Effector memory CD8-positive, alpha-beta T cell (primary cell): ENCODE measurements at regions not wholly inside any gene's neighbourhood (a gene's known extent, or its start where the extent isn't known, plus 50 kb on each side); places are given as distances from the start of the nearest gene placed in this dataset.
"Not testable (repeated sequence)": the region's sequence is repeated elsewhere in the genome, so short reads cannot be mapped to it uniquely, and the experiment has no call there.

Experiments
- ATAC-seq: fragments of 150-1000 bp; cut with Tn5 transposase; replicated peaks from 2 replicates; pipeline ENCODE4 v1.10.0; 2021; ENCODE audit warnings: mild to moderate bottlenecking, moderate library complexity
- DNase-seq, 3 experiments: peaks; one replicate each; pipeline ENCODE4 v3.0.0; 2021
- H3K27ac Mint-ChIP-seq, 2 donors: one replicate each; pipeline ENCODE4 v1.8.0; 2022; ENCODE audit warnings: mild to moderate bottlenecking in 2 of 2, mixed read lengths in 2 of 2, moderate library complexity in 2 of 2
- H3K27me3 Mint-ChIP-seq, 2 donors: one replicate each; pipeline ENCODE4 v1.8.0; 2022; ENCODE audit warnings: mixed read lengths in 2 of 2
- H3K36me3 Mint-ChIP-seq: one replicate; pipeline ENCODE4 v1.8.0; 2022; ENCODE audit warnings: mild to moderate bottlenecking, moderate library complexity, mixed read lengths; ENCODE audit not compliant: insufficient read depth
- H3K4me1 Mint-ChIP-seq, 2 donors: one replicate each; pipeline ENCODE4 v1.8.0; 2022; ENCODE audit warnings: low read depth in 2 of 2, mixed read lengths in 2 of 2
- H3K4me3 Mint-ChIP-seq, 2 donors: one replicate each; pipeline ENCODE4 v1.8.0; 2022; ENCODE audit warnings: mild to moderate bottlenecking in 2 of 2, mixed read lengths in 2 of 2, moderate library complexity in 2 of 2
- H3K9me3 Mint-ChIP-seq, 2 donors: one replicate each; pipeline ENCODE4 v1.8.0; 2022; ENCODE audit warnings: mixed read lengths in 2 of 2

DNA sequence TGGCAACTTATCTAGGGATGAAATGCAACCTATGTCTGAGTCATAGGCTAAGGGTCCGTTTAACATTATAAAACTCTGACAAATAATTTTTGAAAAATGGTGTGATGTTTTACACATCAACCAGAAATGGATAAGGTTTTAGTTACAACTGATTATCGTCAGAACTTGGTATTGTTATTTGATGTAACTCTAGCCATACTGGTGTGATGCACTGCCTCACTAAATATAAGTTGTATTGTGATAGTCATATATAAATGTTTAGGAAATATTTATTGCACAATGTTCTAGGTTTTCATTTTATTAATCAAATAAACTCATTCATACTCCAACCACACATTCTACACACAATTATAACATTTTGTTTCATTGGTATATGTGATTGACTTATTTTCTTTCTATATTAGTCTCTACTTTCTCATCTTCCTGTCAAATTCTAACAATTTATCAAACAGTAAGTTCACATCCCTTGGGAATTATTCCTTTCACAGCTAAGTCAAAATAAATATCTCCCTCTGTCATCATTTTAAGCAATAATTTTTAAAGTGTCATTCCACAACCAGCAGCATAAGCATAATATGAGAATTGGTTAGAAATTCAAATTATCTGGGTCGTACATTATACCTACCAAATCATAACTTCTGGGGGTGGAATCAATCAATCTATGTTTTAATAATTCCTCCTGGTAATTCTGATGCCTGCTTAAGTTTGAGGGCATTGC, 873.9 kb downstream of the SLITRK1 start:
- H3K4me1 Mint-ChIP-seq: no peaks in the 10 kb centered on the region
- peaks cover 7 to 8% of the 10 kb centered on the region in 2 donors for H3K9me3 Mint-ChIP-seq
- ATAC-seq (no peak), DNase-seq (no peak)
- H3K27ac Mint-ChIP-seq: no peak overlapping the region
- H3K27me3 Mint-ChIP-seq: no peaks in the 10 kb centered on the region
- no peaks in the 10 kb centered on the region for H3K36me3 Mint-ChIP-seq
- no peak overlapping the region for H3K4me3 Mint-ChIP-seq

- Mint-ChIP-seq H3K9me3 (peaks cover 7 to 8% of the 10 kb centered on the region in 2 donors), H3K27me3 (no peaks in the 10 kb centered on the region), H3K4me1 (no peaks in the 10 kb centered on the region), H3K4me3 (no peak overlapping the region), H3K36me3 (no peaks in the 10 kb centered on the region), H3K27ac (no peak overlapping the region)
- ATAC-seq (no peak), DNase-seq (no peak)
Observed at GRCh38 chr13:83007226-83007625, 875.0 kb downstream of the SLITRK1 start.

DNA sequence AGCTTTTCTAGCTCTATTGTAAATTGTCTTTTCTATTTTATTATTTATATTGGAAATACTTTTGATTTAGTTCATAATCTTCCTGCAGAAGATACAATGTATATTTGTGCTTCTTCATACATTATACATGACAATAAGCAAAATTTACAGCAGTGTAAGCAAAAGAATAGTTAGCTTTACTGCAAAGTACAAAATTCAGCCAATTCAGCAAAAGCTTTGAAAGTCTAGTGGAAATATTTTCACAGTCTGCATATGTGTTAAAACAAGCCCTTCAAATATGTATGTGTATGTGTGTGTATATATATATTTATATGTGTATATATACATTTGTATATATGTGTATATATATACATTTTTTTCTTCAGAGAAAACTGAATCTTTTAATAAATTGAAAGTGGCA, 879.1 kb downstream of the SLITRK1 start:
- DNase-seq (no peak), ATAC-seq (no peak)
- H3K4me1 Mint-ChIP-seq: no peaks in the 10 kb centered on the region
- no peaks in the 10 kb centered on the region for H3K27me3 Mint-ChIP-seq
- H3K36me3 Mint-ChIP-seq: no peaks in the 10 kb centered on the region
- no peak overlapping the region for H3K27ac Mint-ChIP-seq
- H3K9me3 Mint-ChIP-seq: peaks cover 13 to 16% of the 10 kb centered on the region in 2 donors
- no peak overlapping the region for H3K4me3 Mint-ChIP-seq

GRCh38 chr13:82993417-82993816, 888.9 kb downstream of the SLITRK1 start:
- Mint-ChIP-seq H3K36me3 (no peaks in the 10 kb centered on the region), H3K27ac (no peak overlapping the region), H3K27me3 (no peaks in the 10 kb centered on the region), H3K4me1 (no peaks in the 10 kb centered on the region), H3K9me3 (no peaks in the 10 kb centered on the region), H3K4me3 (no peak overlapping the region)
- no peak for DNase-seq
- no peak for ATAC-seq

GRCh38 chr13:82976499-82976898, 905.8 kb downstream of the SLITRK1 start:
- H3K4me3 Mint-ChIP-seq: no peak overlapping the region
- ATAC-seq: no peak
- no peak for DNase-seq
- no peaks in the 10 kb centered on the region for H3K4me1 Mint-ChIP-seq
- no peak overlapping the region for H3K27ac Mint-ChIP-seq
- peaks cover 4% of the 10 kb centered on the region for H3K36me3 Mint-ChIP-seq
- H3K27me3 Mint-ChIP-seq: no peaks in the 10 kb centered on the region
- peaks cover 0 to 1% of the 10 kb centered on the region in 2 donors for H3K9me3 Mint-ChIP-seq

GRCh38 chr13:82963226-82964099, 918.8 kb downstream of the SLITRK1 start:
- H3K36me3 Mint-ChIP-seq: no peaks in the 10 kb centered on the region
- no peaks in the 10 kb centered on the region for H3K4me1 Mint-ChIP-seq
- no peaks in the 10 kb centered on the region for H3K27me3 Mint-ChIP-seq
- no peak overlapping the region for H3K4me3 Mint-ChIP-seq
- no peak overlapping the region for H3K27ac Mint-ChIP-seq
- ATAC-seq (no peak), DNase-seq (no peak)
- H3K9me3 Mint-ChIP-seq: no peaks in the 10 kb centered on the region

- no peak for DNase-seq
- H3K4me3 Mint-ChIP-seq: no peak overlapping the region
Observed at GRCh38 chr13:82962397-82962796, 919.9 kb downstream of the SLITRK1 start.

DNA sequence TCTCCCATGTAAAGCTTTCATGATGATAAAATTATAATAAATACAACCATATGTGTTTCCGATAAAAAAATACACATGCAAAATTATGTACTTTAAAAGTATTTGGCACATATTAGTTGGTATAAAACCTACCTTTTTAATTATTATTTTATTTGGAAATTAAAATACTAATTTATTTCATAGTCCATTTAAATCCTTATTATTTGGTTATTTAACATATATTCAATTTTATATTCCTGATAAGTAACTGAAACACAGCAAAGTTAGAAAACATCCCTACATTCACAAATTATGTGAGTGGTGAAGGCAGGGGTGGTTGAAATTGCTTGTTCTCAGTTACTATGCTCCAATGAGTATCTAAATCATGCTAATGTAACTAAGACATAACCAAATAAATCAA, 920.5 kb downstream of the SLITRK1 start:
- Mint-ChIP-seq H3K27ac (no peak overlapping the region), H3K27me3 (no peaks in the 10 kb centered on the region), H3K4me1 (no peaks in the 10 kb centered on the region), H3K36me3 (no peaks in the 10 kb centered on the region), H3K4me3 (no peak overlapping the region), H3K9me3 (peaks cover 0 to 2% of the 10 kb centered on the region in 2 donors)
- DNase-seq (no peak), ATAC-seq (no peak)

More at GRCh38 chr13:82962397-82962796, 919.9 kb downstream of the SLITRK1 start:
- no peak for ATAC-seq
- no peaks in the 10 kb centered on the region for H3K4me1 Mint-ChIP-seq
- H3K9me3 Mint-ChIP-seq: no peaks in the 10 kb centered on the region
- no peak overlapping the region for H3K27ac Mint-ChIP-seq
- H3K36me3 Mint-ChIP-seq: no peaks in the 10 kb centered on the region
- no peaks in the 10 kb centered on the region for H3K27me3 Mint-ChIP-seq

DNA sequence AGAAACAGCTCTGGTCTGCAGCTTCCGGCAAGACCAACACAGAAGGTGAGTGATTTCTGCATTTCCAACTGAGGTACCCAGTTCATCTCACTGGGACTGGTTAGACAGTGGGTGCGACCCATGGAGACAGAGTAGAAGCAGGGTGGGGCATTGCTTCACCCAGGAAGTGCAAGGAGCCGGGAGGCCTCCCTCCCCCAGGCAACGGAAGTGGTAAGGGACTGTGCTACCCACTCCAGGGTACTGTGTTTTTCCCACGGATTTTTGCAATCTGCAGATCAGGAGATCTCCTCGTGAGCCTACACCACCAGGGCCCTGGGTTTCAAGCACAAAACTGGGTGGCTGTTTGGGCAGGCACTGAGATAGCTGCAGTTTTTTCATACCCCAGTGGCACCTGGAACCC, 929.9 kb downstream of the SLITRK1 start:
- not testable (repeated sequence) for H3K4me3 Mint-ChIP-seq, H3K27me3 Mint-ChIP-seq, H3K27ac Mint-ChIP-seq, H3K36me3 Mint-ChIP-seq, ATAC-seq, DNase-seq, H3K4me1 Mint-ChIP-seq
- peaks cover 11 to 12% of the 10 kb centered on the region in 2 donors for H3K9me3 Mint-ChIP-seq

- H3K27me3 Mint-ChIP-seq: no peaks in the 10 kb centered on the region
- H3K36me3 Mint-ChIP-seq: no peaks in the 10 kb centered on the region
- no peaks in the 10 kb centered on the region for H3K4me1 Mint-ChIP-seq
- H3K4me3 Mint-ChIP-seq: no peak overlapping the region
- ATAC-seq (no peak), DNase-seq (no peak)
- no peak overlapping the region for H3K27ac Mint-ChIP-seq
- peaks cover 0 to 6% of the 10 kb centered on the region in 2 donors for H3K9me3 Mint-ChIP-seq
Observed at GRCh38 chr13:82947683-82948082, 934.6 kb downstream of the SLITRK1 start.

DNA sequence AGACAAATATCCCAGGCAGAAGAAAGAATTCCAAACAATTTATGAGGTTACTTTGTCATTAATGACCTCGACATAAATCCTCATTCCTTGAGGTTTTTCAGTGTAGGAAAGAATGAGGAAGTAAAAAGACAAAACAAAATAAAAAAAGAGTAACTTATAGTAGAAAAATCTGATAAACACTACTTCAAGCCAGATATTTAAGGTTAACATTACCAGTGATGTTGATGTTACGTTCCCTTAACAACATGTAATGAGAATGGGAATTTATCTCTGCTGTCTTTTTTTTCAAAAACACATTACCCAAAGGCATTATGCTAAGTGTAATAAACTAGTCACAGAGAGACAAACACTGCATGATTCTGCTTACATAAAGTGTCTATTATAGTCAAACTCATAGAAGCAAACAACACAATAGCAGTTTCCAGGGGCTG, 935.1 kb downstream of the SLITRK1 start:
- no peak overlapping the region for H3K27ac Mint-ChIP-seq
- no peak for ATAC-seq
- DNase-seq: no peak

GRCh38 chr13:82938644-82939043, 943.6 kb downstream of the SLITRK1 start:
- Mint-ChIP-seq H3K9me3 (peaks cover 0 to 6% of the 10 kb centered on the region in 2 donors), H3K36me3 (no peaks in the 10 kb centered on the region), H3K27ac (no peak overlapping the region), H3K4me1 (no peaks in the 10 kb centered on the region), H3K27me3 (no peaks in the 10 kb centered on the region), H3K4me3 (no peak overlapping the region)
- DNase-seq (no peak), ATAC-seq (no peak)

More for the DNA sequence above, 935.1 kb downstream of the SLITRK1 start:
- Mint-ChIP-seq H3K9me3 (peaks cover 0 to 6% of the 10 kb centered on the region in 2 donors), H3K36me3 (no peaks in the 10 kb centered on the region), H3K4me1 (no peaks in the 10 kb centered on the region), H3K27me3 (no peaks in the 10 kb centered on the region), H3K4me3 (no peak overlapping the region)

- ATAC-seq: no peak
- Mint-ChIP-seq H3K4me1 (no peaks in the 10 kb centered on the region), H3K36me3 (no peaks in the 10 kb centered on the region), H3K9me3 (peaks cover 0 to 6% of the 10 kb centered on the region in 2 donors), H3K27me3 (no peaks in the 10 kb centered on the region), H3K4me3 (no peak overlapping the region), H3K27ac (no peak overlapping the region)
- DNase-seq: no peak
Observed at GRCh38 chr13:82934000-82934399, 948.3 kb downstream of the SLITRK1 start.

DNA sequence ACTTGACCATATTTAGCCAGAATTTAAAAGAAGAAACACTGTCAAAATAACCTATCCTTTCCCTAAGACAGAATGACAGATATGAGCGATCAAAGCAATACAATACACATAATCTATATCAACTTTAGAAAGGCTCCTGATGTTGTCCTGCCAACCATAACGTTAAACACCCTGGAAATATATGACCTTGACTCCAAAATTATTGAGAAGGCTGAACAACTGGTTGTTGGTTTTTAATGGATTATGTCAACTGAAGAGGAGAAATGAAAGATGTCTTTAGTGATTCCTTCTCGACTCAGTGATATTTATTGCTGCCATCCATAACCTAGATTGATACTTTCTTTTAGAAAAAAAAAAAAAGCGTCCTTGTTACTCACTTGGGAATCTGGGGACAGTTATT, 957.2 kb downstream of the SLITRK1 start:
- Mint-ChIP-seq H3K4me3 (no peak overlapping the region), H3K27ac (no peak overlapping the region), H3K4me1 (no peaks in the 10 kb centered on the region), H3K27me3 (no peaks in the 10 kb centered on the region), H3K36me3 (no peaks in the 10 kb centered on the region), H3K9me3 (no peaks in the 10 kb centered on the region)
- no peak for ATAC-seq
- no peak for DNase-seq
